NT2/D1 (cell line): ENCODE measurements at regions not wholly inside any gene's neighbourhood (a gene's known extent, or its start where the extent isn't known, plus 50 kb on each side); places are given as distances from the start of the nearest gene placed in this dataset.

Experiments used
- DNase-seq: peaks from one replicate; pipeline ENCODE4 v3.0.0-alpha.2; 2011; ENCODE audit warnings: low read depth, low spot score
- H3K27me3 ChIP-seq: 2 replicates; pipeline ENCODE4 v1.6.0; 2011; ENCODE audit warnings: mild to moderate bottlenecking; ENCODE audit not compliant: insufficient read length, insufficient read depth
- H3K36me3 ChIP-seq: 2 replicates; pipeline ENCODE4 v1.6.1; 2011; ENCODE audit warnings: mild to moderate bottlenecking, low read length, mixed read lengths; ENCODE audit not compliant: insufficient read depth, insufficient read length
- H3K4me1 ChIP-seq: 2 replicates; pipeline ENCODE4 v1.5.1; 2011; ENCODE audit not compliant: insufficient read depth, insufficient read length
- H3K4me3 ChIP-seq: 2 replicates; pipeline ENCODE4 v1.5.1; 2011; ENCODE audit warnings: low read depth; ENCODE audit not compliant: insufficient read length
- H3K9ac ChIP-seq: 2 replicates; pipeline ENCODE4 v1.6.0; 2011; ENCODE audit warnings: low read depth; ENCODE audit not compliant: insufficient read length
- H3K9me3 ChIP-seq: 2 replicates; pipeline ENCODE4 v1.5.1; 2011; ENCODE audit warnings: mild to moderate bottlenecking, low read length; ENCODE audit not compliant: insufficient read depth
- SUZ12 ChIP-seq: IDR thresholded peaks from 2 replicates; pipeline ENCODE4 v1.6.1; 2011; ENCODE audit not compliant: insufficient read length, insufficient read depth; ENCODE audit errors: extremely low read depth
- YY1 ChIP-seq: IDR thresholded peaks from 2 replicates; pipeline ENCODE4 v1.6.1; 2011; ENCODE audit not compliant: insufficient read length, insufficient read depth
- ZNF274 ChIP-seq: IDR thresholded peaks from 2 replicates; pipeline ENCODE4 v1.6.1; 2011; ENCODE audit warnings: mild to moderate bottlenecking, low read depth, low read length

GRCh38 chr11:116124922-116125714 lies 620.9 kb upstream of the CADM1 start:
- Histone ChIP-seq H3K9ac (no peak overlapping the region), H3K9me3 (no peaks in the 10 kb centered on the region), H3K27me3 (no peaks in the 10 kb centered on the region), H3K4me3 (no peak overlapping the region), H3K4me1 (no peaks in the 10 kb centered on the region), H3K36me3 (no peaks in the 10 kb centered on the region)
- DNase-seq = no peak
- no peak for TF ChIP-seq SUZ12
- TF ChIP-seq YY1 = no peak
- no peak for TF ChIP-seq ZNF274

- TF ChIP-seq ZNF274 = no peak
- TF ChIP-seq YY1 = no peak
- TF ChIP-seq SUZ12 = no peak
- Histone ChIP-seq H3K9me3 (no peaks in the 10 kb centered on the region), H3K4me1 (no peaks in the 10 kb centered on the region), H3K4me3 (no peak overlapping the region), H3K9ac (no peak overlapping the region), H3K36me3 (no peaks in the 10 kb centered on the region), H3K27me3 (no peaks in the 10 kb centered on the region)
- no peak for DNase-seq
Measured at GRCh38 chr11:116123739-116124138, 619.5 kb upstream of the CADM1 start.

GRCh38 chr11:116122697-116123472 lies 618.7 kb upstream of the CADM1 start:
- H3K9ac ChIP-seq = no peak overlapping the region
- H3K4me1 ChIP-seq = no peaks in the 10 kb centered on the region
- no peak overlapping the region for H3K4me3 ChIP-seq
- H3K36me3 ChIP-seq = no peaks in the 10 kb centered on the region
- TF ChIP-seq YY1 = no peak
- TF ChIP-seq SUZ12 = no peak
- TF ChIP-seq ZNF274 = no peak
- no peaks in the 10 kb centered on the region for H3K27me3 ChIP-seq
- no peak for DNase-seq
- no peaks in the 10 kb centered on the region; the same call in 1 of the 2 replicates for H3K9me3 ChIP-seq

GRCh38 chr11:116119158-116119557 lies 614.9 kb upstream of the CADM1 start:
- TF ChIP-seq SUZ12 (no peak), YY1 (no peak), ZNF274 (no peak)
- Histone ChIP-seq H3K9ac (no peak overlapping the region), H3K4me1 (no peaks in the 10 kb centered on the region), H3K36me3 (no peaks in the 10 kb centered on the region), H3K4me3 (no peak overlapping the region), H3K27me3 (no peaks in the 10 kb centered on the region), H3K9me3 (no peaks in the 10 kb centered on the region; the same call in 1 of the 2 replicates)
- no peak for DNase-seq

- TF ChIP-seq SUZ12 (no peak), ZNF274 (no peak), YY1 (no peak)
- H3K4me3 ChIP-seq = no peak overlapping the region
Measured at GRCh38 chr11:116118138-116118470, 613.9 kb upstream of the CADM1 start.

GRCh38 chr11:116117331-116118137 lies 613.3 kb upstream of the CADM1 start:
- Histone ChIP-seq H3K4me3 (no peak overlapping the region), H3K27me3 (no peaks in the 10 kb centered on the region), H3K36me3 (no peaks in the 10 kb centered on the region), H3K9me3 (no peaks in the 10 kb centered on the region; the same call in 1 of the 2 replicates), H3K9ac (no peak overlapping the region), H3K4me1 (no peaks in the 10 kb centered on the region)
- TF ChIP-seq YY1 (no peak), SUZ12 (no peak), ZNF274 (no peak)
- no peak for DNase-seq

More at GRCh38 chr11:116118138-116118470, 613.9 kb upstream of the CADM1 start:
- Histone ChIP-seq H3K9me3 (no peaks in the 10 kb centered on the region; the same call in 1 of the 2 replicates), H3K27me3 (no peaks in the 10 kb centered on the region), H3K4me1 (no peaks in the 10 kb centered on the region), H3K9ac (no peak overlapping the region), H3K36me3 (no peaks in the 10 kb centered on the region)
- no peak for DNase-seq
